ENCODE measurements at regions not wholly inside any gene's neighbourhood (a gene's known extent, or its start where the extent isn't known, plus 50 kb on each side); places are given as distances from the start of the nearest gene placed in this dataset.
"Not testable (repeated sequence)": the region's sequence is repeated elsewhere in the genome, so short reads cannot be mapped to it uniquely, and the experiment has no call there.

DNA sequence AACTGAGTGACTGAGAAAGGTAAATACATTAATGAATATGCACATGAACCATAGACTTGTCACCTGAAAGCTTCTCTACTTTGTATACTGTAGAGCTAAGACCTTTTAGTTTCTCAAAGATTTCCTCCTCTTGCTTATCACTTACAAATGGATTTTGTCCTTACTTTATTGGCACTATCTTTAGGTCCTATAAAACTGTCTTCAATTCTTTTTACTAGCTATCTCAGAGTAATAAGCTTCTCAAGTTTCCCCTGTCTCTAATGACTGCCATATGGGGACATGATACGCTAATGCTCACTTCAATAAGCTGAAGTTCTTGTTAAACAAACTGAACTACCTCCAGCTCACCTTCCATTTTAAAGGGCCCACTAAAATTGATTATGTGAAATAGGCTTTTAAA, 468.2 kb upstream of the CCDC196 start:
- DNase-seq (ENCODE audit: low read depth): no peak

DNA sequence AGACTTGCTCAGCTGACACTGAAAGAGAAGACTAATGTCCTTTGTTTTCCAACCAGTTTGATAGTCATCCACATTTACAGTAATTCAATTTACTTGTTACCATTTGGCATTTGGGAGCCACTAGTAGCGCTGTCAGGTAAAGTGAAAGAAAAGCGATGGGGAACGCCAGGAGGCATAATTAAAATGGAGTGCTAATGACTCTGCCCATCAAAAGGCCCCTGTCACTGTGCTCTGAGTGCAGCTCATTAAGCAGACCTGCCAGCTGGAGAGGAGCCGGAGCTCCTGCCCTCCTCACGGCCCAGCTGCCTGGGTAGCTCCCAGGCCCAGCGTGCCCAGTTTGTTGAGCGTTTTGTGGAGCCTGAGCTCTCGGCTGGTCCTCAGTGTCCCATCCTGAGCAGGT, 463.6 kb upstream of the CCDC196 start:
- no peak for DNase-seq (ENCODE audit: low read depth)

DNA sequence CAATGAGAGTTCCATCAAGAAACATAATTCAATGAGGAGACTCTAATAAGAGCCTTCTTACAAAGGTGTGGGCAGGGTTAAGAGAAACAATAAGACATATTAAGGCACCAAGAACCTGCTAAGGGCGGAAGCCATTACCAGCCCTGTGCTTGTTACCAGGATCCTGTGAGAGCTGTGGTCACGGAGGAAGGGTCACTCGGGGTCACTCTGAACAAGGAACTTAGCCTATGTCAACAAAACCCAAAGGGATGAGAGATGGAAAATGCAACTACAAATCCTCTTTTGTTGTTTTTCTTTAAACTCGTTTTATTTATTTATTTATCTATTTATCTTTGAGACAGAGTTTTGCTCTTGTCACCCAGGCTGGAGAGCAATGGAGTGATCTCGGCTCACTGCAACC, 460.4 kb upstream of the CCDC196 start:
- no peak for DNase-seq (ENCODE audit: low read depth)

DNA sequence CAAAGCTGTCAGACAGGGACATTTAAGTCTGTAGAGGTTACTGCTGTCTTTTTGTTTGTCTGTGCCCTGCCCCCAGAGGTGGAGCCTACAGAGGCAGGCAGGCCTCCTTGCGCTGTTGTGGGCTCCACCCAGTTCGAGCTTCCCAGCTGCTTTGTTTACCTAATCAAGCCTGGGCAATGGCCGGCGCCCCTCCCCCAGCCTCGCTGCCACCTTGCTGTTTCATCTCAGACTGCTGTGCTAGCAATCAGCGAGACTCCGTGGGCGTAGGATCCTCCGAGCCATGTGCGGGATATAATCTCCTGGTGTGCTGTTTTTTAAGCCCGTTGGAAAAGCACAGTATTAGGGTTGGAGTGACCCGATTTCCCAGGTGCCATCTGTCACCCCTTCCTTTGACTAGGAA, 454.2 kb upstream of the CCDC196 start:
- not testable (repeated sequence) for DNase-seq (ENCODE audit: low read depth)

DNA sequence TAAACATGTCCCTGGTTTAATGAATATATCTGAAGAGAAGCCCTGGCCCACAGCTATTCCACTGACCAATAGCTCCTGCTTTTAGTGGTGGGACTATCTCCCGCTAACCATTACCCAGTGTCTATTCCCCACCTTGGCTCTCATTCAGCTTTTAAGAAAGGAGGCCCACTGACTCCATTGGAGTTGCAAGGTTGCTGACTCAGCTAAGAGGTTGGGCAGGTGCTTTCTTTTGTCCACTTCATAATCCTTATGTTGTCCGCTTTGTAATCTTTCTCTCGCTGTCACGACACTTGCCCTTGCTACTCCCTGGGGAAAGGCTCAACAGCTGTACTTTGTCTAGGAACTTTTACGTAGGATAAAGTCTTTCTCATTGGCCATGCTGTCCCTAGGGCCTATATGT, 453.4 kb upstream of the CCDC196 start:
- DNase-seq (ENCODE audit: low read depth): no peak

DNA sequence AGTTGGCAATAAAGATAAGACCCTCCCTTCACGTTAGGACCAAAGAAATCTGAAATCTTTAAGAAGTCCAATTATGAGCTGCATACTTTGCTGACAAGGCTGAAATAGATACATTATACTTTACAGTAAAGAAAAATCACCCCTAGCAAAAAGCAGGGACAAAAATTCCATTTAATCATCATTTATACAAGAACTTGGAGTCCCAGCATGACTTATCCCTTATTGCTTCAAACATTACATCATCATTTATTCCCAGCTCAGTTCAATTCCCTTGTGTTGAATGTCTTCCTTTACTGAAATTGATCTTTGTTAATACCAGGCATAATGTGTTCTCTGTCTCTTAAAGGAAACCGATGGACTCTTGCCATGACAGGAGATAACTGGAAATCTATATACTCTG, 449.6 kb upstream of the CCDC196 start:
- DNase-seq (ENCODE audit: low read depth): no peak

DNA sequence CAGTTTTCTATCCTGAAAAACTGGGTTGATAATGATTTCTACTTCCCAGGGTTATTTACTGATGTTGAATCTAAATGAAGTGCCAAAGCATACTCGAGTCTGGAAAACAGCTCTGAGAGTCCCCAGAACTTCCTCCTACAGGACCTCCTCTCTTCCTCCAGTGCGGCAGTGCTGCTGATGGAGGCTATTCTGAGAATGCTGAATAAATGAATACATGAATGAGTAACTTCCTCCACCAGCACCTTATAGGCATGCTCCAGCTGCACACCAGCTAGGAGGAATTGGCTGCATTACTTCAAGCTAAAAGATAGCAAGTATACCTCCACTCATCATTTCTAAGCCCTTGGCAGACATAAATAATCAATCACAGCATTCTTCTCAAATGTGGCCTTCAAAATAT, 448.8 kb upstream of the CCDC196 start:
- no peak for DNase-seq (ENCODE audit: low read depth)

DNA sequence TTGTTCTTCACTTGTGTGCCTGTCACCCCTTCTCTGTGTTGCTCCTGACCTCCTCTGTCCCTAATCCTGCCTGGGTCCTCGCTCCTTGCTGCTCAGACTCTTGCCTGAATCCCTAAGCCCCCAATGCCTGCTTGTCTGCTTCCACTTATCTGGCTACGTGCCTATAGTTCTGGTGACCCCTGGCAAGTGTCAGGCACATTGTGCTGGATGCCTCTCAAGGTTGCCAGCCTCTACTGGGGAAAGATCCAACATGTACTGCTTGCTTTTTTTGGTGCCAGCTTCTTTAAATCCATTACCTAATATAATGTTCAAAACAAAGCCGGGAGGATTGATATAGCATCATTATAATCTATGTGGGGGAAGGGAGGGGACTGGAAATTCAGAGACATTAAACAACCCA, 448.0 kb upstream of the CCDC196 start:
- no peak for DNase-seq (ENCODE audit: low read depth)

DNA sequence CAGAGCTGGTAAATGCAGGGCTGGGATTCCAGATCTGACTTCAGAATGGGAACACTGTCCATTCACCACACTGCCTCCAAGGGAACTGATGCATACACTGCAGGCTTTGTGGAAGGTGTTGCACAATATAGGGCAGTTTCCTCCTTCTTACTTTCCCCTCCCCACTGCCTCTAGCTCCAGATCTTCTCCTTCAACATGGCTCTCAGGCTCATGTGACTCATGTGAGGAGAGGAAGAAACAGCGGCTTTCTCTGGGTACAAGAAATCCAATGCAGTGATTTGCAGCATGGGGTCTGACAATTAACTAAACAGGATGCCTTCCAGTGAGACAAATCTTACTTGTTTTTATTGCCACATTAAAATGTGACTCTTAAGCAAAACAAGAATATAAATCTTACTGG, 447.6 kb upstream of the CCDC196 start:
- DNase-seq (ENCODE audit: low read depth): peak; percentile 5

DNA sequence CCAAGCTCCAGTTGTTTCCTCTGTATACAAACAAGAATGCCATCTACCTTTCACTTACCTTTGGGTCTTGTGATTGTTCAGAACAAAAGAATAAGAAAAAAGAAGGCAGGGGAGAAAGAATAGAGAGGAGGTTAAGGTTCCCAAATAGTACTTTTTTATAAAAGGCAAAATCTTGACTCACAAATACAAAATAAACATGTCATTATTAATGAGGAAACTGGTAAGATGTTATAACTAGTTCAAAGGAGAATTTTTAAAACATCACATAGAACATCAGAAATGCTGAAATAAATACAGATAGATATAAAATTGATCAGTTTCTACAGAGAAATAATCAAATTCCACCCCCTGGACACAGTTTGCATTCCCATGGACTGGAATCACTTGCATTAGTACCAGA, 446.7 kb upstream of the CCDC196 start:
- DNase-seq (ENCODE audit: low read depth): no peak

DNA sequence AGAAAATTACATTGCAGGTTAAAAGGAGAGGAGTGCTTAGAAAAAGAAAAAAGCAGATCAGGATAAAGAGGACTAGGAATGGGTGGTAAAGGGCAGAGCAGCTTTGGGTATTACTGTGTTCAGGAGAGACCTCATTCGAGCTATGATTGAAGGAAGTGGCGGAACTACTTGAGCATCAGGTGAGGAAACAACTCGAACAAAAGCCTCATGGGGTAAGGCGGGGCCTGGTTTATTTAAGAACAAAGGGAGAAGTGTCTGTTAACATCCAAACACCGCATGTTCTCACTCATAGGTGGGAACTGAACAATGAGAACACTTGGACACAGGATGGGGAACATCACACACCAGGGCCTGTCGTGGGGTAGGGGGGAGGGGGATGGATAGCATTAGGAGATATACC, 444.6 kb upstream of the CCDC196 start:
- no peak for DNase-seq (ENCODE audit: low read depth)

DNA sequence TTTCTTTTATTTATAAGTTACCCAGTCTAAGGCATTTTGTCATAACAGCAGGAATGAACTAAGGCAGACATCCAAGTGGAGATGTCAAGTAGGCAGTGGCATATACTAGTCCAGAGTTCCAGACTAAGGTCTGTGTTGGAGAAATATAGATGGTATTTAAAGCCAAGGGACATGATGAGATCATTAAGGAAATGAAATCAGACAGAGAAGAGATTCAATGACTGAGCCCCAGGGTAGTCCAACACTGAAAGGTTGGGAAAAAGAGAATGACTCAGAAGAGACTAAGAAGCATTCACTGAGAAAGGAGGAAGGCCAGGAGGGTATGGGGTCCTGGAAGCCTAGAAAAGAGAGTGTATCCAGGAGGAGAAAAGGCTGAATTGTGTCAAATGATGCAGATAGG, 442.2 kb upstream of the CCDC196 start:
- DNase-seq (ENCODE audit: low read depth): no peak

DNA sequence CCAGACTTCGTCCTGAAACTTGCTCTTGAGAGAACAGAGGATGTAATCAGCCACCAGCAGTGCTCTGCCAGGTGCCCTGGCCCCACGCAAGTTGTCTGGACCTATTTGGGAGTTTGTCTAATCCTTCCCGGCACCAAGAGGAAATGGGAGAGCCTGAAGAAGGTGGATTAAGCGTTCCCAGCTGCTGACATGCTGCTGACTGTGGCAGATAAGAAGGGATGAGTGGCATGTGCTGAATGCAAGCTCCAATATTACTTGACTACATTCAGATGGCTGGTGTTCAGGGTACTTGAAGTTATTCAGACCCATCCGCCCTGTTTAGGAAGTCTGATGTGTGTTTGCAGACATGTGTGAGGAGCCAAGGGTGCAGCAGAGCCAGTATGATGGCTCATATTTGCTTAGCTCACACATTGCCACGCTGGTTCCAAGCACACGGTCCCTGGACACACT, 440.6 kb upstream of the CCDC196 start:
- DNase-seq (ENCODE audit: low read depth): no peak

DNA sequence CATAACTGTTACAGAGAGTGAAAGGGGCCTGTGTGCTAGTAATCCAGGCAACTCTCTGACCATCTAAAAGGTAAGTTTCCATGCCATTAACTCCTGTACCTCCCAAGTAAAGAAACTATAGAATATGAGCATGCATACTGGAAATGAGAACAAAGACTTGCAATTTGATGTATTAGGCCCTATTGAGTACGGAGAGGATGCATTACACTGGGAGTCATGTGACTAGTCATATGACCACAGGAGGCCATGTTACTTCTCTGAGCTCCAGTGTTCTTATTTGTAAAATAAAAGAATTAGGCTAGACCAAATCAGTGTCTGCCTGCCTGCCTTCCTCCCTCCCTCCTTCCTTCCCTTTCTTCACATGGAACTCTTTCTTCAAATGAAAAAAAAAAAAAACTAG, 440.1 kb upstream of the CCDC196 start:
- no peak for DNase-seq (ENCODE audit: low read depth)

DNA sequence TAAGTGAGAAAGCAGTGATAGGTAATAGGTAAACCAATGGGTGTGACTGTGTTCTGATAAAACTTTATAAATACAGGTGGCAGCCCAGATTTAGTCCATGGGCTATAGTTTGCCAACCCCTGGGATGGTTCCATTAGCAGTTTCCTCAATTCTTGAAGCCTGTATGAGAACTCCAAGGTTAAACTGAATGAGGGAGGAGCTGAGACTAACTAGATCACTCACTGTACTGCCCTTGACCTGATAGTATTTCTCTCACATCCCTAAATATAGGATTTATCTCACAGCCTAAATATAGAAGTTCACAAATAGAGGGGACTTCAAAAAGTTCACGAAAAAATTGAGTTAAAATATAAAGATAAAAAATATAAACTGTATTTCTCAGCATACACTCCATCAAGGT, 439.6 kb upstream of the CCDC196 start:
- no peak for DNase-seq (ENCODE audit: low read depth)

DNA sequence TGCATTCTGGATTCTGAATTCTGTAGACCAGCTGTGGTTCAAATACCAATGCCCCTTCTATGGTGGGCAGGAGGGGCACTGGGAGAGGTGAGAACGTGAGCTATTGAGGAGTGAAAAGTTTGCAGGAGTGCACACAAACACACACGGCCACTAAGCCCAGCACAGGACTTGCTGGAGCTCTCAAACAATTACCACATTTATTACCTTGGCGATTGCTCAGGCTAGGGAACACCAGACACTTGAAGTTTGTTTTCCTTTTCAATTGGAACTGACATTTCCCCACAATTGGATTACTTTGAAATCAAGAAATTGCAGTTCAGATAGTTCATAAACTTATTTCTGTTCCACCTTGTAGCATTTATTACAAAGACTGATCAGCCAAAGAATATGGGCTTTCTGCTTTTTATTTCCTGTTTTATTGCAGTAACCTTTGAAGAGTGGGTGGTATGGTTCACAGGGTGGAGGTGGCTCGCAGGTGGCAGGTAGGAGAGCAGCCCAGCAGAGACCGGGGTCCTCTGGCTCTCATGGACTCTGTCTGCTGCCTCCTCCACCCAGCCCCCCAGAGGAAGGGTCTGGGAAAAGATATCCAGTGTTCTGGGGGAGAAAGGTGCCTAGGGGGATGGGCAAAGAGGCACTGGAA, 429.8 kb upstream of the CCDC196 start:
- no peak for DNase-seq (ENCODE audit: low read depth)

DNA sequence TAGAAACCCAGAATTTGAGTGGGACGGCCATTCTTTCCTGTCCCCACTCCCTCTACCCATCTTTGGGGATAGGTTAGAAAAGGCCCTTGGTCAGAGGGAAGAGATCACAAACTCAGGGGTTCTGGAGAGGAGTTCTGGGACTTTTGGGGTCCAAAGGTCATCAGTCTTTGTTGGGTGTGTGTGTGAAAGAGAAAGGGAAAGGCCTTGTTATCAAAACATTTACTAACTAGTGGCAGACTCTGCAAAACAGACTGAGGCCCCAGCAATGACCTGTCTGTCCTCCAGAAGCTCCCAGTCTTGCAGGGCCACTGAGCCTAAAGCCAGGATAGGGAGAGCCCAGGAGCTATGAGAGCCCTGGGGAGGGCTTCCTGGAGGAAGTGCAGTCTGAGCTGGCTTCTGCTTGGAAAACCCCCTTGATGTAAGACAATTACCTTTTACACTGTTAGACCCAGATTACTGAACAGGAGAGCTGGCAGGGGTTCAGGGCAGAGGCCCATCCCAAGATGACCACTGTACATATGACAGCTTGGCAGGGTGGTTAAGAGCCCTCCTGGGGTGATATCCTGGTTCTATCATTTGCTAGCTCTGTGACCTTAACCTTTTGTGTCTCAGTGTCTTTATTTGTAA, 429.1 kb upstream of the CCDC196 start:
- no peak for DNase-seq (ENCODE audit: low read depth)

DNA sequence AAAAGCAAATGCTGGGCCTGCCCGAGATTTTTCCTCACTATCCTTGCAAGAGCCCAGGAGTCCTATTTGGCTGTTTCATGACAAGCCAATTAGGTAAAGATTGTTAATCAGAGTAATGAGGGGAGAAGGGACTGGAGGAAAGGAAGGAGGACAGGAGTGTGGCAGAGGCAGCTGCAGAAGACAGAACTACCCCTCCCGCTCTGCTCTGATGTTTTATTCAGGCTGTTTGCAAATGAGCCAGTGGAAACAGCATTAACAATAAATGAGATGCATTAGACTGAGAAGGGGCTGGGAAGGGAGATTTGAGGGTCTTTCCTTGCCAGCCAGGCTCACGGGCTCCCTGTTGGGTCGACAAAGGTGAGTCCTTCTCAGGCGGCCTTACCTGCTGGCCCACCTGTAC, 421.0 kb upstream of the CCDC196 start:
- DNase-seq (ENCODE audit: low read depth): no peak

DNA sequence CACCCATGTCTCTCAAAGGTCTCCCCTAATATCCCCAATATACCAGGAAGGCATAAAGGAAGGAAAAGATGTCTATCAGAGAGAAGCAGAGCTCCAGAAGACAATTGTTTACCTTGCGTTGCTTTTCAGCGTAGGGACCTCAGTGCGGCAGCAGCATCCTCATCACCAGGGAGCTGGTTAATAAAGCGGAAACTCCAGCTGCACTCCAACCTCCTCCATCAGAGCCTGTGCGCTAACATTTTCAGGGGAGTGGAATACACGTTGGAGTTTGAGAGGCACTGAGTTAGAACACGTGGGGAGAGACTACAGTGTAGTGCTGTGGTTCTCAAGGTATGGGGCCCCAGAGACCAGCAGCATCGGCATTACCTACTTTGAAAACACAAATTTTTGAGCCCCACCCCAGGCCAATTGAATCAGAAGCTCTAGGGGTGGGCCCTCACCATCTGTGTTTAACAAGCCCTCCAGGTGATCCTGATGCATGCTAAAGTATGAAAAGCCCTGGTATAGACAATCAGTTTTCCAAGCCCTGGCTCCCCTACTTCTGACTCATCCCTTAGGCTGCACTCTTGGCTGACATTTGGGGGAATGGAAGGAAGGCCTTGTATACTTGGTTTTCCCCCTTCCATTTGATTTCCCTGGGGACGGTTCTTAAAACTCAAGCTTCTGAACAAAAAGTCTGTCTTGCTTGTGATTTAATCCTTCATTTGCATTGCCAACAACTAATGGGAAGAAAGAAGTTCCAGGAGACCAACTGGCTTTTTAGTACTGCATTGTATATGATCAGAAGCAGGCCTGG, 419.0 kb upstream of the CCDC196 start:
- DNase-seq (ENCODE audit: low read depth): peak; percentile 24

DNA sequence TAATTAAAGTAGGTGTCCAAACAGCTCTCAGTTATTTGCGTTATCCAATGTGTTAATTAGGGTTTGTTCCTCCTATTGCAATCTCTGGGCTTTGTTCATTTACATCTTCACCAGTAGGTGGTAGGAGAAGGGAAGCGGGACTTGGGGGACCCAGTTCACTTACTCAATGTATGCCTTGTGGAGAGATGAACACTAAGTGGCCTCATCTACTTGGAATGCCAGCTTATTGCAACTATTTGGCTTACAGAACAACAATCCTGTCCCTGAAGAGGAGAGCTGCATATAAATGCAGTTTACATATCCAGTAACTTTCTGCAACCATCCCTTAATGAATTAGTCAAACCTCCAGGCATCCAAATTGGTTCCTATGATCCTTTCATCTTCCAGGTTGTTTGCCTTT, 417.1 kb upstream of the CCDC196 start:
- DNase-seq (ENCODE audit: low read depth): peak; percentile 3

DNA sequence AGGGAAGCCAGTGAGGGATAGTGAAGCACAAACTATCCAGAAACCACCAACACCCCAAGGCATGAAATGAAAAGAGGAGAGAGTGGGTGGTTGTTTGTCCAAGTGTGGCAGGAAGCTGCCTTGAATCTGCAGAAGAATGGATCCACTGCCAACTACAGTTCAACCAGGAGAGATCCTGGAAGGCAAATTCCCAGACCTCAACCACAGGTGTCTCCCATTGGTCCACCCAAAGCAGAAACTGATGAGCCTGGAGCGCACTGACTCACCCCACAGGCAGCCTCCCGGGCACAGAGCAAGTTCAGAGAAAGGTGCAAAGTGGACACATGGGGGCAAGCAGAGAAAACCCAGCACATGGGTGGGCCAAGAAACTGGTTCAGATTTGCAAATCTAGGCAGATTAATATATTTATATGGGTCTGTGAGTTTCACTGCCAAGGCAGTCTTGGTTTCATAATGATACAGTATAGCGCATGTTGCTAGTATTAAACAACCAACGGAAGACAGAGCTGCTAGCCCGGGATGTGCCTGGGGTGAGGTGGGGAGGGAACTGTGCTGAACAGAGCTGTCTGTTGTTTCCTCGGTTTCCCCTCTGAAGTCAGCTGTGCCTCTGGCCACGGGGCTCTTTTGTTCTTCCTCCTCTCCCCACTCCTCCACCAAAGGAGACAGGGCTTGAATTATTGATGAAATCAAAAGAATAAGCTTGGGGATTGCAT, 416.2 kb upstream of the CCDC196 start:
- no peak for DNase-seq (ENCODE audit: low read depth)

DNA sequence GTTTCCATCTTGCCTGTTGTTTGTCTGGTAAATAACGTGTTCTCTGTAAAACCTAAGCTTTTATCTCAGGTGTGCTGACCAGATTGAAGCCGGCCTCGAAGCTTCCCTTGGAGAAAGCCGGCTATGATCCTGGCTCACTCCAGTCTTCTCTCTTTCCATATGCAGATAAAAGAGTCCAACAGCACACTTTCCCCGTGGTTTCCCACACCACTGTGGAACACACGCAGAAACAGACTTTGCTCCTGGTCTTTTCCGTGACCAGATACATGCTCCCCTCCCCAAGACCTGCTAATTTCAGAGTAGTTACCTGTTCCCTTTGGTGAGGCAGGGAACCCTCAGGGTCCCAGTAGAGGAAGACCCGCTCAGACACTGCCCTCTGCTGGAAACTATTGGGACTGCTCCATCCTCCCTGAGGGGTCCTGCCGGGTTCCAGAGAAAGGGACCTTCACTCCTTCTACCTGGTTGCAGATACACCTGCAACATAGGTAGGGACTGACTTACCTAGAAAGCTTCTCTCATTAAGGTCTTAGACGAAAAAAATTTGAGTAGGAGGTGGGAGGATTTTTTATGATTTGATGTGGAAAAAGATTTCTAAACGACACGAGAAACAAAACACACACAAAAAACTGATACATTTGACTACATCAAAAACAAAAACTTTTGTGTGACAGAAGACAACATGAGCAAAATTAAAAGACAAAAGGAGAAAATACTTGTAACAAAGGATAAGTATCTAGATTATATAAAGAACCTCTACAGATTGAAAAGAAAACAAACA, 415.4 kb upstream of the CCDC196 start:
- no peak for DNase-seq (ENCODE audit: low read depth)

All from fibroblast of gingiva (primary cell).